Activated CD8-positive, alpha-beta T cell treated with anti-CD3 and anti-CD28 coated beads for 36 hours (primary cell): ENCODE measurements at regions not wholly inside any gene's neighbourhood (a gene's known extent, or its start where the extent isn't known, plus 50 kb on each side); places are given as distances from the start of the nearest gene placed in this dataset.

Experiments used
- ATAC-seq: fragments of 200-7000 bp; cut with Tn5 transposase; one replicate; pipeline ENCODE4 v1.10.0; 2021; ENCODE audit warnings: mild to moderate bottlenecking, moderate library complexity
- CTCF ChIA-PET: fragments of 350-600 bp; sonication (Branson Sonifier 250); formaldehyde crosslinking; loops from one replicate; lab custom pipeline; 2021; ENCODE audit warnings: antibody characterized with exemption; lab: Charles Lee
- POLR2A ChIA-PET: fragments of 350-600 bp; sonication (Branson Sonifier 250); formaldehyde crosslinking; loops from one replicate; lab custom pipeline; 2021; ENCODE audit warnings: antibody characterized with exemption; lab: Charles Lee
- DNase-seq: peaks from one replicate; pipeline ENCODE4 v3.0.0-alpha.2; 2020
- H3K27ac Mint-ChIP-seq: one replicate; pipeline ENCODE4 v1.8.0; 2021; ENCODE audit warnings: mild to moderate bottlenecking, mixed read lengths
- H3K27me3 Mint-ChIP-seq: one replicate; pipeline ENCODE4 v1.8.0; 2021; ENCODE audit warnings: mixed read lengths
- H3K36me3 Mint-ChIP-seq: one replicate; pipeline ENCODE4 v1.8.0; 2021; ENCODE audit warnings: low read depth, mixed read lengths
- H3K4me1 Mint-ChIP-seq: one replicate; pipeline ENCODE4 v1.8.0; 2021; ENCODE audit warnings: low read depth, mixed read lengths
- H3K4me3 Mint-ChIP-seq: one replicate; pipeline ENCODE4 v1.8.0; 2021; ENCODE audit warnings: mild to moderate bottlenecking, moderate library complexity, mixed read lengths
- H3K9me3 Mint-ChIP-seq: one replicate; pipeline ENCODE4 v1.8.0; 2021; ENCODE audit warnings: mixed read lengths
- intact Hi-C: fragments of 100-400 bp; cut with micrococcal nuclease; formaldehyde crosslinking; loops from one replicate; pipeline ENCODE4 v1.10.0; 2022
- TF ChIP-seq, protein P1 (sequence below): fragments of 200-600 bp; IDR thresholded peaks from one replicate; pipeline ENCODE4 v1.8.0; 2022; ENCODE audit warnings: antibody characterized with exemption, mild to moderate bottlenecking

DNA sequence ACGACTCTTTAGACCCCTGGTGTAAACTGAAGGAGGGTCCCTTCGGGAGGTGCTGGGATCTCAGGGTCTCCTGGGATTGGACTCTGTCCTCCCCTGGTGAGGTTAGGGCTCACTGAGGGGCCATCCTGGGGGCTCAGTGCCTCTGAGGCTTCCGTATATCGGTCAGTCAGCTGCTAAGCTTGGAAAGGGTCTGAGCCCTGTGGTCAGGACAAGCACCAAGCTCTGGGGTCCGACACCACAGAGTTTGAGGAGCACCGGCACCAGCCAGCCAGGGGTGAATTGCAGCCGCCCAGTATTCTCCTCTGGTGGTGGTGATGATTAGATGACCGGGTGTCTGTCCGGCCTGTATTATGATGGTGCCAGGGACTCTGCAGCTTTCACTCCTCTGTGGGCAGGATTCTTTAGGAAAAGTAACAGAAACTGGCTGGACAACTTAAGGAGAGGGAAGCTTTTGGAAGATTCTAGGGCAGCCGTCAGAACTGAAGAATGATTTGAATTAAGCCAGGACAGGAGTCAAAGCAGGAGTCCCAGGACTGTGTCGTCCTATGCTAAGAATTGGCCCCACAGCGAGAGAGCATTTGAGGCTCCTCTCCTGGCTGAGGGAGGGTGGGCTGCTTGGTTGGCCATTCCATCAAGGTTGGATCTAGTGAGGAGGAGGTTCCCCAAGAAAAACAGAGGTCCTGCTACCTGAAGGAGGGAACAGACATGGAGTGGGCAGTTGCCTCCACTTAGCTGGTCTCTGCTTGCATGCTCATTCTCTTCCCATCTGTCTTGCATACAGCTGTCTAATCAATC lies 158.6 kb upstream of the HS6ST1 start:
- Mint-ChIP-seq H3K27ac (no peak overlapping the region), H3K36me3 (peaks cover 2% of the 10 kb centered on the region), H3K4me1 (peaks cover 14% of the 10 kb centered on the region), H3K27me3 (peaks cover 19% of the 10 kb centered on the region), H3K4me3 (no peak overlapping the region), H3K9me3 (peaks cover 1% of the 10 kb centered on the region)
- ChIA-PET POLR2A (no interaction called here), CTCF (no interaction called here)
- ATAC-seq, result no peak
- no peak for DNase-seq
- TF ChIP-seq, protein P1, sequence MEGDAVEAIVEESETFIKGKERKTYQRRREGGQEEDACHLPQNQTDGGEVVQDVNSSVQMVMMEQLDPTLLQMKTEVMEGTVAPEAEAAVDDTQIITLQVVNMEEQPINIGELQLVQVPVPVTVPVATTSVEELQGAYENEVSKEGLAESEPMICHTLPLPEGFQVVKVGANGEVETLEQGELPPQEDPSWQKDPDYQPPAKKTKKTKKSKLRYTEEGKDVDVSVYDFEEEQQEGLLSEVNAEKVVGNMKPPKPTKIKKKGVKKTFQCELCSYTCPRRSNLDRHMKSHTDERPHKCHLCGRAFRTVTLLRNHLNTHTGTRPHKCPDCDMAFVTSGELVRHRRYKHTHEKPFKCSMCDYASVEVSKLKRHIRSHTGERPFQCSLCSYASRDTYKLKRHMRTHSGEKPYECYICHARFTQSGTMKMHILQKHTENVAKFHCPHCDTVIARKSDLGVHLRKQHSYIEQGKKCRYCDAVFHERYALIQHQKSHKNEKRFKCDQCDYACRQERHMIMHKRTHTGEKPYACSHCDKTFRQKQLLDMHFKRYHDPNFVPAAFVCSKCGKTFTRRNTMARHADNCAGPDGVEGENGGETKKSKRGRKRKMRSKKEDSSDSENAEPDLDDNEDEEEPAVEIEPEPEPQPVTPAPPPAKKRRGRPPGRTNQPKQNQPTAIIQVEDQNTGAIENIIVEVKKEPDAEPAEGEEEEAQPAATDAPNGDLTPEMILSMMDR, result no peak
- intact Hi-C loops, result no loop called here

DNA sequence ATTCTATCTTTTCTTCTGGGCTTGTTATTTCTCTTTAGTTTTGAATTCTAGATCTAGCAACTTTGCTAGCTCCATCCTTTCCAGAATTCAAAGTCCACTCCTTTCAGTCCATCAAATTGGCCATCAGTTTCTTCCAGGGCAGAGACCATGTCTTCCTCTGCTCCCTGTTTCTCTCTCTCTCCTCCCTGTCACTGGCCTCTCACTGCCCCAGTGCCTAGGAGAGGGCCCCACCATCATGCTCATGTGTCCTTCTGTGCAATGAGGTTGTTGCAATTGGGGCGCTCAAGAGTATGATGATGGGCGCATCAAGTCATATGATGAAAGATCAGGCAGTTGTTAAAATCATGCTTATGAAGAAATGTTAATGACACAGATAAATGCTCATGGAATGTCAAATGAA lies 159.2 kb upstream of the HS6ST1 start:
- ATAC-seq (no peak), DNase-seq (no peak)
- ChIA-PET POLR2A (no interaction called here), CTCF (no interaction called here)
- TF ChIP-seq, protein P1, result no peak
- Mint-ChIP-seq H3K27me3 (peaks cover 19% of the 10 kb centered on the region), H3K9me3 (peaks cover 1% of the 10 kb centered on the region), H3K36me3 (peaks cover 2% of the 10 kb centered on the region), H3K27ac (no peak overlapping the region), H3K4me1 (peaks cover 11% of the 10 kb centered on the region), H3K4me3 (no peak overlapping the region)
- intact Hi-C loops, result no loop called here

DNA sequence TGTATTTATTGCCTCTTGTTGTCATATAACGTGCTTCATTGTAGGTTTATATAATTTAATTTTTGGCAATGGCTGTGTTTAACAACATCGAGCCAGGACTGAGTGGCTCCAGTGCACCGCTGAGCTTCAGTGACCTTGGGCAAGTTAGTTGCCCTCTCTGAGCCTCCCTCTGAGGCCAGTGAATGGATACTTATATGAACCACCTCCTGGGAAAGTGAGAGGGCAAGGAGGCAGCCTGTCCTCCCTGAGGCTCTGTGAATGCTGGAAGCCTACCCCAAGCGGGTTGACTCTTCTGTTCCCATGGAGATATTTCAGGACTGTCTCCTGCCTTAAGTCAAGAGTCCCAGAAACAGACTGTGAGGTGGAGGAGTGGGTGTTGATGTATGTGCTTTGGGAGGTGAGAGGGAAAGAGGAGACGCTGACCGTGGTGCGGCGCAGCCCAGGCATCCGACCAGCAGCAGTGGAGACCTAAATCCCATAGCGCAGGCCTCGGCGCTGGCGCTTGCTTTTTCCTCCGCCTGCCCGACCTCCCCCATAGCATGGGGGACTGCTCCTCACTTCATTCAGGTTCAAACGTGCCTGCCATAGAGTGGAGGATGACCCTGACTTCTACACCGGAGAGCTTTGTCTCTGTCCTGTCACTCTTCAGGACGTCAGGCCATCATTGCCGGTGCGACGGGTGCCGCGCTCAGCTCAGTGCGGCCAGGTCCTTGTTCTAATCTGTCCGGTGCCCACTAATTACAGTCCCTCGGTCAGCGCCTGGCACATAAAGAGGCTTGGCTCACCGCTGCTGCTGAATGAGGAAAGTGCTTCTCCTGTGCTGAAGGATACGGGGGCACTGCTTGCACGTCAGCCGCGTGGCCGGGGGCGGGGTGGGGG lies 167.3 kb upstream of the HS6ST1 start:
- H3K27me3 Mint-ChIP-seq, result peaks cover 4% of the 10 kb centered on the region
- no peak overlapping the region for H3K4me3 Mint-ChIP-seq
- ChIA-PET CTCF (no interaction called here), POLR2A (no interaction called here)
- H3K36me3 Mint-ChIP-seq, result no peaks in the 10 kb centered on the region
- no peak overlapping the region for H3K27ac Mint-ChIP-seq
- TF ChIP-seq, protein P1, result no peak
- intact Hi-C loops, result no loop called here
- ATAC-seq (no peak), DNase-seq (no peak)
- no peaks in the 10 kb centered on the region for H3K9me3 Mint-ChIP-seq
- H3K4me1 Mint-ChIP-seq, result no peaks in the 10 kb centered on the region

DNA sequence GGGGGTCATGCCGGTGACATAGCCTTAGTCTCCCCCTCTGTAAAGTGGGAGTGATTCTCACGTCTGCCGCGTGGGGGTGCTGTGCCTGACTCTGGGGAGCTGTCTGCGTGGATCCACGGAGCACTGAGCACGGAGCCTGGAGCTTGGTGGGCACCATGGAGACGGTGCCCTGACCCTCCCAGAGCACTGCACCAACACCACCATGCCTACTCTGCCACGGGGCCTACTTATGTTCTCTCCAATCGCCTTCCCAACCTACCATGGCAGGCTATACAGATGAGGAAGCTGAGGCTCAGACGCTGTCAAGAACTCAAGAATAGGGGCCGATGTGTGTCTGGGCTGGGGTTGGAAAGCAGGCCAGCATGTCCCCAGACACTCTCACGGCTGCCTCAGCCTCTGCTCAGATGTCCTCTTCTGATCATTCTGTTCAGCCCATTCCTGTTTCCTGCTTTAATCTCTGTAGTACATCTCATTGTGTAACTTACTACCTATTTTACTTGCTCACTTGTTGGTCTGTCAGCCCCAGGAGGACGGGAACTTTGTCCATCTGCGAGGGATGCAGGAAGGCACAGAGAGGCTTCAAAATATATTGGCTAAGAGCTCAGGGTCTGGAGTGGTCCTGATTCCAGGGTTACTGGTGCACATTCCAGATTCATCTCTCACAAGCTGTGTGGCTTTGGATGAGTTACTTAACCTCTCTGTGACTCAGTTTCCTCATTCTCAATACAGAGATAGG lies 168.1 kb upstream of the HS6ST1 start:
- Mint-ChIP-seq H3K9me3 (no peaks in the 10 kb centered on the region), H3K4me1 (no peaks in the 10 kb centered on the region), H3K27ac (no peak overlapping the region), H3K27me3 (peaks cover 4% of the 10 kb centered on the region), H3K36me3 (no peaks in the 10 kb centered on the region), H3K4me3 (no peak overlapping the region)
- intact Hi-C loops, result no loop called here
- DNase-seq, result no peak
- TF ChIP-seq, protein P1, result no peak
- CTCF ChIA-PET, result no interaction called here
- POLR2A ChIA-PET, result no interaction called here
- ATAC-seq, result no peak
